Upper lobe of left lung (tissue), 4 donors: ENCODE measurements at regions not wholly inside any gene's neighbourhood (a gene's known extent, or its start where the extent isn't known, plus 50 kb on each side); places are given as distances from the start of the nearest gene placed in this dataset.

ENCODE experiments used
- CTCF ChIP-seq, 6 experiments: fragments of 450-650 bp in 4 of 6; fragments of 200-600 bp in 2 of 6; sonication (generic) in 2 of 6; IDR thresholded peaks; one replicate each; pipeline ENCODE4 v1.5.1; 2016 to 2019; ENCODE audit warnings: antibody characterized with exemption in 6 of 6
- EP300 ChIP-seq, 4 donors: sonication (generic); formaldehyde crosslinking; IDR thresholded peaks; one replicate each; pipeline ENCODE4 v1.5.1; 2017; ENCODE audit warnings: antibody characterized with exemption in 4 of 4, control low read depth in 2 of 4
- POLR2A ChIP-seq, 4 donors: fragments of 450-650 bp; IDR thresholded peaks; one replicate each; pipeline ENCODE4 v1.5.1; 2016 to 2017; ENCODE audit warnings: antibody characterized with exemption in 4 of 4, mild to moderate bottlenecking in 2 of 4

- TF ChIP-seq CTCF (IDR thresholded peaks at IDR 0.05) (no peak), POLR2A (IDR thresholded peaks at IDR 0.05) (no peak), EP300 (IDR thresholded peaks at IDR 0.05) (no peak)
Measured at GRCh38 chr17:31697838-31698237, 161.2 kb downstream of the COPRS start.
